Transverse colon (tissue), 4 donors: ENCODE measurements at regions not wholly inside any gene's neighbourhood (a gene's known extent, or its start where the extent isn't known, plus 50 kb on each side); places are given as distances from the start of the nearest gene placed in this dataset.

Experiments
- DNase-seq: peaks from one replicate; pipeline ENCODE4 v3.0.0-alpha.2; 2019
- H3K27ac ChIP-seq, 4 donors: fragments of 200-600 bp; sonication (generic); 2 replicates each; pipeline ENCODE4 v1.5.1; 2016 to 2018; ENCODE audit warnings: inconsistent platforms in 4 of 4
- H3K27me3 ChIP-seq: fragments of 200-600 bp; sonication (generic); 2 replicates; pipeline ENCODE4 v1.5.1; 2017; ENCODE audit warnings: inconsistent platforms
- H3K36me3 ChIP-seq, 4 donors: fragments of 200-600 bp; sonication (generic); 2 replicates each; pipeline ENCODE4 v1.5.1; 2017 to 2019; ENCODE audit warnings: inconsistent platforms in 4 of 4
- H3K4me1 ChIP-seq, 4 donors: fragments of 200-600 bp; sonication (generic); 2 replicates each; pipeline ENCODE4 v1.5.1; 2017 to 2020; ENCODE audit warnings: inconsistent platforms in 4 of 4
- H3K4me3 ChIP-seq, 4 donors: fragments of 200-600 bp; sonication (generic); 1 replicate in 1 of 4; 2 replicates in 3 of 4; pipeline versions ENCODE4 v1.5.1 to v1.6.1; 2017 to 2019; ENCODE audit warnings: inconsistent platforms in 4 of 4
- H3K9me3 ChIP-seq, 2 donors: fragments of 200-600 bp; sonication (generic); 2 replicates each; pipeline ENCODE4 v1.5.1; 2017 to 2019; ENCODE audit warnings: inconsistent platforms in 2 of 2
- CTCF ChIP-seq, 5 experiments: fragments of 200-600 bp in 3 of 5; fragments of 450-650 bp in 2 of 5; sonication (generic) in 3 of 5; IDR thresholded peaks; 1 replicate in 2 of 5; 2 replicates in 3 of 5; pipeline ENCODE4 v1.5.1; 2016 to 2017; ENCODE audit warnings: antibody characterized with exemption in 5 of 5, inconsistent platforms in 3 of 5, mild to moderate bottlenecking in 2 of 5, moderate library complexity in 1 of 5
- EP300 ChIP-seq: sonication (generic); formaldehyde crosslinking; IDR thresholded peaks from one replicate; pipeline ENCODE4 v1.6.1; 2017; ENCODE audit warnings: antibody characterized with exemption, low read depth
- POLR2A ChIP-seq: fragments of 450-650 bp; IDR thresholded peaks from one replicate; pipeline ENCODE4 v1.6.1; 2016; ENCODE audit warnings: antibody characterized with exemption, mild to moderate bottlenecking, moderate library complexity
- POLR2AphosphoS5 ChIP-seq, 3 donors: sonication (generic); formaldehyde crosslinking; IDR thresholded peaks; one replicate each; pipeline ENCODE4 v1.6.1; 2016; ENCODE audit warnings: antibody characterized with exemption in 3 of 3
- WGBS, 2 donors: methylation state at CpG; one replicate each; pipeline ENCODE4 v1.1.5; 2018; ENCODE audit warnings: low coverage in 1 of 2; 5-methylcytosine and 5-hydroxymethylcytosine counted together
- in situ Hi-C, 4 donors: fragments of 200-750 bp; cut with MboI; loops; one replicate each; pipeline versions ENCODE4 v1.15.0 to v1.15.1; 2017; ENCODE audit warnings: low sequenced_read_pairs in 3 of 4, low pct_ligation_motif_present in 1 of 4, low pct_unique_long_range_greater_than_20kb in 1 of 4
- intact Hi-C: fragments of 100-400 bp; cut with DNase I; formaldehyde crosslinking; loops from one replicate; pipeline ENCODE4 v1.15.1; 2023; ENCODE audit warnings: low total_unique reads

GRCh38 chr4:14054391-14054790 is 426.9 kb upstream of the BOD1L1 start:
- in situ Hi-C loops (no loop called here), intact Hi-C loops (no loop called here)
- 74 to 100% methylated on average over 1 of the region's 1 CpG for WGBS, 2 donors

GRCh38 chr4:14059006-14059405 is 431.5 kb upstream of the BOD1L1 start:
- 62 to 63% methylated on average over 1 to 4 of the region's 4 CpGs for WGBS, 2 donors

More at GRCh38 chr4:14054391-14054790, 426.9 kb upstream of the BOD1L1 start:
- no peak overlapping the region for H3K4me3 ChIP-seq
- H3K36me3 ChIP-seq, result no peaks in the 10 kb centered on the region
- no peaks in the 10 kb centered on the region for H3K4me1 ChIP-seq
- TF ChIP-seq POLR2A (no peak), POLR2AphosphoS5 (IDR thresholded peaks at IDR 0.05) (no peak), CTCF (IDR thresholded peaks at IDR 0.05) (no peak), EP300 (no peak)
- H3K27ac ChIP-seq, result no peak overlapping the region
- no peaks in the 10 kb centered on the region for H3K9me3 ChIP-seq
- no peaks in the 10 kb centered on the region for H3K27me3 ChIP-seq
- no peak for DNase-seq

GRCh38 chr4:14064984-14065383 is 437.5 kb upstream of the BOD1L1 start:
- H3K27me3 ChIP-seq, result no peaks in the 10 kb centered on the region
- intact Hi-C loops, result no loop called here
- in situ Hi-C loops, result no loop called here
- TF ChIP-seq EP300, result no peak
- H3K4me1 ChIP-seq, result no peaks in the 10 kb centered on the region
- H3K4me3 ChIP-seq, result no peak overlapping the region
- H3K27ac ChIP-seq, result no peak overlapping the region
- DNase-seq, result no peak
- H3K9me3 ChIP-seq, result no peaks in the 10 kb centered on the region
- WGBS, 2 donors, result 71 to 81% methylated on average over 2 of the region's 2 CpGs
- no peaks in the 10 kb centered on the region for H3K36me3 ChIP-seq

More at GRCh38 chr4:14059006-14059405, 431.5 kb upstream of the BOD1L1 start:
- H3K4me1 ChIP-seq, result no peaks in the 10 kb centered on the region
- no peak overlapping the region for H3K27ac ChIP-seq
- intact Hi-C loops (no loop called here), in situ Hi-C loops (no loop called here)
- no peak overlapping the region for H3K4me3 ChIP-seq
- H3K36me3 ChIP-seq, result no peaks in the 10 kb centered on the region
- TF ChIP-seq POLR2A, result no peak
- TF ChIP-seq EP300, result no peak
- no peak for TF ChIP-seq POLR2AphosphoS5 (IDR thresholded peaks at IDR 0.05)
- TF ChIP-seq CTCF (IDR thresholded peaks at IDR 0.05), result no peak
- no peaks in the 10 kb centered on the region for H3K9me3 ChIP-seq
- DNase-seq, result no peak
- no peaks in the 10 kb centered on the region for H3K27me3 ChIP-seq

- intact Hi-C loops, result no loop called here
- 80 to 92% methylated on average over 5 of the region's 5 CpGs for WGBS, 2 donors
Observed at GRCh38 chr4:14065406-14065805, 437.9 kb upstream of the BOD1L1 start.

More at GRCh38 chr4:14065406-14065805, 437.9 kb upstream of the BOD1L1 start:
- in situ Hi-C loops, result no loop called here
- H3K4me1 ChIP-seq, result no peaks in the 10 kb centered on the region
- no peaks in the 10 kb centered on the region for H3K27me3 ChIP-seq
- H3K36me3 ChIP-seq, result no peaks in the 10 kb centered on the region
- no peak overlapping the region for H3K4me3 ChIP-seq
- no peaks in the 10 kb centered on the region for H3K9me3 ChIP-seq
- no peak for TF ChIP-seq POLR2AphosphoS5 (IDR thresholded peaks at IDR 0.05)
- no peak for TF ChIP-seq CTCF (IDR thresholded peaks at IDR 0.05)
- TF ChIP-seq EP300, result no peak
- no peak for TF ChIP-seq POLR2A
- no peak for DNase-seq
- no peak overlapping the region for H3K27ac ChIP-seq
